ENCODE measurements at regions not wholly inside any gene's neighbourhood (a gene's known extent, or its start where the extent isn't known, plus 50 kb on each side); places are given as distances from the start of the nearest gene placed in this dataset.
A peak's percentile ranks its signal among the peaks of the same experiment; 100 is the strongest.

- intact Hi-C loops (cut with micrococcal nuclease) = no loop called here
- POLR2A ChIA-PET = no interaction called here
- no peak overlapping the region for H3K27ac Mint-ChIP-seq (ENCODE audit: low read depth, unreplicated experiment)
Measured at GRCh38 chr5:106094204-106094607, 1576.5 kb downstream of the EFNA5 start.

GRCh38 chr5:106093134-106093533 is 1577.6 kb downstream of the EFNA5 start:
- POLR2A ChIA-PET = no interaction called here
- CTCF ChIA-PET = no interaction called here
- no peaks in the 10 kb centered on the region for H3K9me3 Mint-ChIP-seq (ENCODE audit: unreplicated experiment)
- H3K36me3 Mint-ChIP-seq (ENCODE audit: insufficient read depth, unreplicated experiment) = no peaks in the 10 kb centered on the region
- H3K27me3 Mint-ChIP-seq (ENCODE audit: insufficient read depth, unreplicated experiment) = no peaks in the 10 kb centered on the region
- H3K4me1 Mint-ChIP-seq (ENCODE audit: insufficient read depth, unreplicated experiment) = peaks cover 15% of the 10 kb centered on the region
- peak; percentile 19 for DNase-seq (ENCODE audit: unreplicated experiment)
- intact Hi-C loops (cut with micrococcal nuclease) = no loop called here
- TF ChIP-seq CTCF (IDR thresholded peaks at IDR 0.05; ENCODE audit: unreplicated experiment) = no peak
- no peak overlapping the region for H3K27ac Mint-ChIP-seq (ENCODE audit: low read depth, unreplicated experiment)
- H3K4me3 Mint-ChIP-seq (ENCODE audit: unreplicated experiment) = no peak overlapping the region
- no TSS peak for BruUV-seq (replicated peaks)

More at GRCh38 chr5:106094204-106094607, 1576.5 kb downstream of the EFNA5 start:
- no TSS peak for BruUV-seq (replicated peaks)
- H3K36me3 Mint-ChIP-seq (ENCODE audit: insufficient read depth, unreplicated experiment) = no peaks in the 10 kb centered on the region
- H3K4me3 Mint-ChIP-seq (ENCODE audit: unreplicated experiment) = no peak overlapping the region
- CTCF ChIA-PET = interaction anchor here (0.7 to 0.8 kb wide), 2 partner anchors 12 to 1907 kb away, joined by 3 read pairs; no protein-coding TSS in a partner anchor
- TF ChIP-seq CTCF (IDR thresholded peaks at IDR 0.05; ENCODE audit: unreplicated experiment) = no peak
- H3K9me3 Mint-ChIP-seq (ENCODE audit: unreplicated experiment) = no peaks in the 10 kb centered on the region
- H3K27me3 Mint-ChIP-seq (ENCODE audit: insufficient read depth, unreplicated experiment) = no peaks in the 10 kb centered on the region
- peaks cover 15% of the 10 kb centered on the region for H3K4me1 Mint-ChIP-seq (ENCODE audit: insufficient read depth, unreplicated experiment)
- DNase-seq (ENCODE audit: unreplicated experiment) = peak; percentile 98

GRCh38 chr5:106092455-106092854 is 1578.3 kb downstream of the EFNA5 start:
- ChIA-PET CTCF (interaction anchor here (0.5 kb wide), 1 partner anchor 214 kb away, joined by 3 read pairs; no protein-coding TSS in a partner anchor), POLR2A (no interaction called here)
- BruUV-seq (replicated peaks) = no TSS peak
- H3K36me3 Mint-ChIP-seq (ENCODE audit: insufficient read depth, unreplicated experiment) = no peaks in the 10 kb centered on the region
- H3K9me3 Mint-ChIP-seq (ENCODE audit: unreplicated experiment) = no peaks in the 10 kb centered on the region
- H3K27ac Mint-ChIP-seq (ENCODE audit: low read depth, unreplicated experiment) = no peak overlapping the region
- DNase-seq (ENCODE audit: unreplicated experiment) = no peak
- H3K4me3 Mint-ChIP-seq (ENCODE audit: unreplicated experiment) = no peak overlapping the region
- peaks cover 14% of the 10 kb centered on the region for H3K4me1 Mint-ChIP-seq (ENCODE audit: insufficient read depth, unreplicated experiment)
- intact Hi-C loops (cut with micrococcal nuclease) = no loop called here
- H3K27me3 Mint-ChIP-seq (ENCODE audit: insufficient read depth, unreplicated experiment) = no peaks in the 10 kb centered on the region
- TF ChIP-seq CTCF (IDR thresholded peaks at IDR 0.05; ENCODE audit: unreplicated experiment) = no peak

- no TSS peak for BruUV-seq (replicated peaks)
- Mint-ChIP-seq H3K4me3 (ENCODE audit: unreplicated experiment) (no peak overlapping the region), H3K27ac (ENCODE audit: low read depth, unreplicated experiment) (no peak overlapping the region), H3K9me3 (ENCODE audit: unreplicated experiment) (no peaks in the 10 kb centered on the region), H3K36me3 (ENCODE audit: insufficient read depth, unreplicated experiment) (no peaks in the 10 kb centered on the region), H3K27me3 (ENCODE audit: insufficient read depth, unreplicated experiment) (no peaks in the 10 kb centered on the region), H3K4me1 (ENCODE audit: insufficient read depth, unreplicated experiment) (peaks cover 4% of the 10 kb centered on the region)
- no peak for TF ChIP-seq CTCF (IDR thresholded peaks at IDR 0.05; ENCODE audit: unreplicated experiment)
- no peak for DNase-seq (ENCODE audit: unreplicated experiment)
- intact Hi-C loops (cut with micrococcal nuclease) = no loop called here
- ChIA-PET POLR2A (no interaction called here), CTCF (no interaction called here)
Measured at GRCh38 chr5:106089073-106089472, 1581.7 kb downstream of the EFNA5 start.

All from MCF 10A (cell line).